ENCODE measurements at regions not wholly inside any gene's neighbourhood (a gene's known extent, or its start where the extent isn't known, plus 50 kb on each side); places are given as distances from the start of the nearest gene placed in this dataset.
"Not testable (repeated sequence)": the region's sequence is repeated elsewhere in the genome, so short reads cannot be mapped to it uniquely, and the experiment has no call there.

DNA sequence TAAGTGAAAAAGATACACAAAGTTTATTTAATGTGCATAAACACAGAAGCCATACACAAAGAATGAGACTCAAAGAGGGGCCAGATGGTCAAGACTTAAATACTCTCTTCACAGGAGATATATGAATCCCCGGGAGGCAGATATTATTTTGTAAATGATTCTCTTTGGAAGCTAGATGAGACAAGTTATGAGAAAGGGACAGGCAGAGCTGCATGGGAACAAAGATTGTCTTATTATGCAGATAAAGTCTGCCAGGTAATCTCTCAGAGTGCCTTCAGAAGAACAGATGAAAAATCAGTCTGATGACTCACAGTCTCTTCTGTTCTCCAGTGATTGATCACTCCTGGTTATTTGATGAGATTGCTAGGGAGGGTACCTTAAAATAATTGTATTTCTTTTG is 89.0 kb downstream of the NAF1 start:
- no peak for DNase-seq

- no peak for DNase-seq
These were observed 94.5 kb downstream of the NAF1 start for GRCh38 chr4:163072222-163072621.

- DNase-seq = no peak
These were observed 95.4 kb downstream of the NAF1 start for GRCh38 chr4:163071308-163071707.

GRCh38 chr4:163070023-163070422 is 96.7 kb downstream of the NAF1 start:
- no peak for DNase-seq

- DNase-seq = no peak
These were observed 102.8 kb downstream of the NAF1 start for GRCh38 chr4:163063891-163064290.

DNA sequence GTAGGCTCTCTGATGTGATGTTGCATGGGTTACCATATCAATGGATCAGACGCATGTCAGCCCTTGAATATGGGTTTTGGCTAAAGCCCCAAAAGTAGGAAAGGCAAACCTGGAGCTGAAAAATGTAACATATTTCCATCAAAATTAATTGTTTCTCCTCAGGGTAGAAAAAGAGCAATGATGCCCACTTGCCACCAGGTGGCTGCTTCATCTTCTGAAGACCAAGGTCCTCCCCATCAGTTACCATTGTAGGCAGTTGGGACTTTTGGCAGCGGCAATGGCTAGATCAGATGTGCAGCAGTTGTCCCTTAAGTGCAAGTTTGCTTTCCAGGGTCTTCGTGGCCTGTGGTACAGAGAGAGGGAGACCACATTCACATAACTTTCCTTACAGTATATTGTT is 118.2 kb downstream of the NAF1 start:
- no peak for DNase-seq

DNA sequence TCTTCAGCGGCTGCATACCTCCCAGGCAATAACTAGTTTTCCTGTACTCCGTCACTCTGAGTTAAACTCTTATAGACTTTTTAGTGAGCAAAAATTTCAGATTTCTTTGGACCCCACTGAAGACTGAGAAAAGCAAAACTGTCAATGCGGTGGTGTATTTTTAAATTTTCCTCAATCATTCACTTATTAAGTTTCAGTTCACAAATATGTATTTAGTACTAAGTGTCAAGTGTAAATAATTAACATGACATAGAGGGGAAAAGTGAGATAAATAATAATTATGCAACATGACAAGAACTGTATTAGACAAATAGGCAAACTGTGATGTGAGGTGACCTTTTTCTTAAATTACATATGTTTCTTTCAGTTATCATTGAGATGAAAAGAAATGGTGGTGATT is 124.4 kb downstream of the NAF1 start:
- no peak for DNase-seq

DNA sequence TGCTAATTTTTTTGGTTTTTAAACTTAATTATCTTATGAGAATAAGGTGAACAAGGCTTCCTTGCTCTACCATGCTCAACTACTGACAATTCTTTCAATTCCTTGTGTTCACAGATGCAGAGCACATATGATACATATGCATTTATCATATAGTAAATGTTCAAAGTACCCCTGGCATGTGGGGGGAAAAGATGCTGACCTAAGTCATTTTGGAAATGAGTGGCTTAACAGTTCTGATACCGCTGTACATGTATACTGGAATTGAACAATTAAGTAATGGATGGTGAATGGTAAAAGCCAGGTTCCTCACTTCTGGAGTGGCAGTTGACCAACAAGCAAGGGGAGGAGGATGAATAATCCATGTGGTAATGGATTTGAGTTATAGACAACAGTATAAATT is 149.6 kb downstream of the NAF1 start:
- no peak for DNase-seq

DNA sequence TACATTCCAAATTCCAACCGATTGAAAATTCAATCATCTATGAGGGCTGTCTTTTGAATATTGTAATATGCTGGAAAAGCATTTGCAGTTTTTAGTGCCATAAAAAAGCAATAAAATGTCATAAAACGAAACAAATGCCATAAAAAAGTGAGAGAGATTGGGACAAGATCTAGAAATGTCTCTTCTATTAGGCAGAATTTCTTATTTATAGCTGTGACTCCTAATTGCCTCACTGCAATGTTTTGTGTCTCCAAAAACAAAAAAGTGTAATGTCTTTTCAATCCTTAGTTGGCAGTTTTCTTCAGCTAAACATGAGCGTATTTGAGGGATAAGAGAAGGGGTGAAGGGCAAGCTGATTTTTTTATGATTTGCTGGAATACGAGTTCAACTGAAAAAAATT is 153.9 kb downstream of the NAF1 start:
- DNase-seq = no peak

- DNase-seq = no peak
These were observed 162.7 kb downstream of the NAF1 start for GRCh38 chr4:163003979-163004378.

DNA sequence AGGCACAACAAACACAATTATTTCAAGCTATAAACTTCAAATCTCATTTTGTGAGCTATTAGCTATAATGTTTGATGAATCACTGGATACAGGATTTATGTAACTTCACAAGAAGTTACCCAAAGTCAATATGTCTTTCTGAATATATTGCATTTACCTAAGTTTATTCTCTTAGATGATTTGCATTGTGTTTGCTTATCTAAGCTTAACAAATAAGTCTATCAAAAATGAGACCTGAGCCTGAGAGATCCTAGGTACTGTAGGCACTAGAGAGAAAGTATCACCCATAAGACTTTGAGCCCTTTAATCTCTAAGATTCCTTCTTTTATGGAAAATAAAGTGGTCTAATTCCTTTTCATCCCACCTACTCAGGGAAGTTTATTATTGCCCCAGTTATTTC is 178.2 kb downstream of the NAF1 start:
- DNase-seq = no peak

GRCh38 chr4:162985131-162985530 is 181.6 kb downstream of the NAF1 start:
- no peak for DNase-seq

GRCh38 chr4:162984621-162985020 is 182.1 kb downstream of the NAF1 start:
- DNase-seq = no peak

GRCh38 chr4:162981823-162982222 is 184.9 kb downstream of the NAF1 start:
- no peak for DNase-seq

- no peak for DNase-seq
These were observed 188.3 kb downstream of the NAF1 start for GRCh38 chr4:162978398-162978797.

- no peak for DNase-seq
These were observed 188.9 kb downstream of the NAF1 start for GRCh38 chr4:162977788-162978187.

GRCh38 chr4:162972661-162973330 is 193.9 kb downstream of the NAF1 start:
- no peak for DNase-seq

- no peak for DNase-seq
These were observed 197.5 kb downstream of the NAF1 start for GRCh38 chr4:162969194-162969593.

GRCh38 chr4:162965978-162966377 is 200.7 kb downstream of the NAF1 start:
- not testable (repeated sequence) for DNase-seq

DNA sequence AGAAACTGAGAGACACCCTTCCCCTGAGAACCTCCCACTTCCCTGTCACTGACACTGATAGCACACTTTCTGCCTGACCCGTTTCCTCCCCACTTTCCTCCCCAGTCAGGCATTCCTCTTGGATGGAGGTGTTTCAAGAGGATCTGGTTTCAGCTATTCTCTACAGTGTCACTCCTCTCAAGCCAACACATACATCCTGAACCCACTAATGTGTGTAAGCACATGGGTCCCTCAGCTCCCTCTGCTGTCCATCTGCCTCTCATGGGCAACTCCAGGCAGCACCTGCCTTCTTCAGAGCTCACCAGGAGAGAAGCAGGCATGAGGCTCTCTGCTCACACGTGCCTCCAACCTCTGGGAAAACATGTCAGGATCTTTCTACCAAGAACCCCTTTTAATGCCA is 207.6 kb downstream of the NAF1 start:
- DNase-seq = no peak

DNA sequence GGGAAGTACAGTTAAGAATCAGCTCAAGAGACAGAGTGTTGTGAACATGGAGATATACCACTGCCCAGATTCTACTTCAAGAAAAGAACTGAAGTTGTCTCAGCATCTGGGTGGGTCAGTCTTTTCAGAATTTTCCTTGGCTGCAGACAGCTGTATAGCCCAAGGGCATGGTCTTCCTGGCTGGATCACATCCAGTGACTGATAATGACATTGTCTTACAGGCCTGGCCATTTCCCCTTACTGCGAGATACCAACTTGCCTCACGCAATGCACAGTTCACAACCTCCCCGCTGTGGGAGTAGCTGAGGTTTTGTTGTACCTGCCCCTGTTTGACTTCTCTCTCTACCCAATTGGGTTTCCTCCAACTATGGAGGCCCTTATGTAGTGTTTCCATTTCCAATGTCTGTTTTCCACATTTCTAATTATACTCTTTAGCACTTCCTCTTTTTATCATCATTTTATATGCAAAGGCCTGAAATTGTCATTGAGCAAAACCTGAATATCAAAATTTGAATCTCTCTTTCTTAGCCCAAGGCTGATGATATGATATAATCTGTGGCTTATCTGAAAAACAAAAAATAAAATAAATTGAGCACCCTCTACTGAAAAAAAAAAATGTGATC is 209.1 kb downstream of the NAF1 start:
- DNase-seq = no peak

GRCh38 chr4:162954976-162955375 is 211.7 kb downstream of the NAF1 start:
- no peak for DNase-seq

DNA sequence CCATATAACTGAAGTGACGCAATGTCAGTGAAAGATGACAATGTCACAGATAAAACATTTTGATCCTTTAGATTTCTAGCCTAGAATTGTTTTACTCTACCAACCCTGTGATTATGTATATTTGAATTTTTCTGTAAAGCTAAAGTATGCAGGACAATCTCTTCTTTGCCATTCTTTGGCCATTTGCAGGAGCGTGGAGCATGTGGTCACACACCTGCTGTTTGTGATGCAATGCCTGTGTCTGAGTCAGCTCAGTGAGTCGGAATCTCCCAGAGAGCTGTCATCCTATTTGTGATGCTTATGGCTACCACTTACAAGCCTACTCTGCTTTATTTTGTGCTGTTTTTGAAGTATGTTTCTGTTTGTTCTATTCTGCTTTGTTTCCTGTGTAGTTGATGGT is 214.5 kb downstream of the NAF1 start:
- no peak for DNase-seq

DNA sequence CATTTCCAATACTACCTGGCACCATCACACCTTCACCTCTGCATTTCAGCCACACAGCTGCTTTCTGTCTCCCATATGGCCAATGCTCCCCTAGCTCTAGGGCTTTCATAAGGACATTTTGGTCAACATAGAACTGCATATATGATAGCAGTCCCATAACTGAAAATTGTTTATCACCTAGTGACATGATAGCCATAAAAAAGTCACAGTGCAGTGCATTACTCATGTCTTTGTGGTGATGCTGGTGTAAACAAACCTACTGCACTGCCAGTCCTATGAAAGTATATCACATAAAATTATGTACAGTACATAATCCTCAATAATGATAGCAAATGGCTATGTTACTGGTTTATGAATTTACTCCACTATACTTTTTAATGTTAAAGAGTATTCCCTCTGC is 221.0 kb downstream of the NAF1 start:
- no peak for DNase-seq

- no peak for DNase-seq
These were observed 223.4 kb downstream of the NAF1 start for GRCh38 chr4:162943263-162943662.

All from CD4-positive, alpha-beta T cell treated with Interleukin-12 subunit alpha and Interleukin-12 subunit beta, for 1 hour (primary cell).